Erythroblast (primary cell): ENCODE measurements at regions not wholly inside any gene's neighbourhood (a gene's known extent, or its start where the extent isn't known, plus 50 kb on each side); places are given as distances from the start of the nearest gene placed in this dataset.

Source experiments
- GATA1 ChIP-seq: IDR thresholded peaks from 2 replicates; pipeline ENCODE4 v1.6.1; 2011; ENCODE audit warnings: low read depth, mild to moderate bottlenecking, control low read depth, low read length, moderate library complexity
- POLR2A ChIP-seq: IDR thresholded peaks from 2 replicates; pipeline ENCODE4 v1.6.1; 2011; ENCODE audit warnings: mild to moderate bottlenecking, low read length

DNA sequence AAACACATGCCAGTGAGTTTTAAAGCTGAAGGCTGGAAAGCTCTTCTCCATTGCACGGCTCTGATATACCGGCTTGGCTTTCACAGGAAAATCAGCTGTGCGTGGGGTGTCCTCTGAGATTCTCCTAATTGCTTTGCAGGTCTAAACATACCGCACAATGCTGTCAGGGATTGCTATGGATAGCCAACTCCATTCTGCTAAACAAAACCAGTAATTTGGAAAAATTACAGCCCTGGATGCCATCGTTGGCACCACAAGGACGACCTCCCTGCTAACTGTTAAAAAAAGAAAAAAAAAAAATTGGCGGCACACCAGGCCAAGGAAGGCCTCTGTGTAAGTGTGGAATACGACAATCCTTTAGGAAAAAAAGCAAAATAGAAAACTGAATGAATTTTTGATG, 118.6 kb upstream of the ADARB2 start:
- TF ChIP-seq POLR2A (no peak), GATA1 (no peak)
